Karpas-422 (cell line): ENCODE measurements at regions not wholly inside any gene's neighbourhood (a gene's known extent, or its start where the extent isn't known, plus 50 kb on each side); places are given as distances from the start of the nearest gene placed in this dataset.
"Not testable (repeated sequence)": the region's sequence is repeated elsewhere in the genome, so short reads cannot be mapped to it uniquely, and the experiment has no call there.

Source experiments
- DNase-seq: peaks from one replicate; pipeline ENCODE4 v3.0.0-alpha.2; 2015
- H2AFZ ChIP-seq: fragments of 200-600 bp; sonication (generic); 2 replicates; pipeline ENCODE4 v1.6.1; 2014; ENCODE audit warnings: antibody characterized with exemption, low read length, mixed read lengths
- H3K27ac ChIP-seq: fragments of 200-600 bp; sonication (generic); 2 replicates; pipeline ENCODE4 v1.5.1; 2014; ENCODE audit warnings: mild to moderate bottlenecking, low read length, moderate library complexity
- H3K27me3 ChIP-seq: fragments of 200-600 bp; sonication (generic); 2 replicates; pipeline ENCODE4 v1.6.1; 2014; ENCODE audit warnings: low read length, mixed read lengths
- H3K36me3 ChIP-seq: fragments of 200-600 bp; sonication (generic); 2 replicates; pipeline ENCODE4 v1.6.1; 2014; ENCODE audit warnings: low read length, mixed read lengths; ENCODE audit not compliant: insufficient read depth
- H3K4me1 ChIP-seq: fragments of 200-600 bp; sonication (generic); 2 replicates; pipeline ENCODE4 v1.6.1; 2014; ENCODE audit warnings: mild to moderate bottlenecking, low read length, mixed read lengths
- H3K4me2 ChIP-seq: fragments of 200-600 bp; sonication (generic); 2 replicates; pipeline ENCODE4 v1.6.1; 2014; ENCODE audit warnings: low read length, low read depth, mild to moderate bottlenecking; ENCODE audit not compliant: poor library complexity, severe bottlenecking
- H3K4me3 ChIP-seq: fragments of 200-600 bp; sonication (generic); 2 replicates; pipeline ENCODE4 v1.5.1; 2014; ENCODE audit warnings: mild to moderate bottlenecking, antibody characterized with exemption, low read length, mixed read lengths
- H3K79me2 ChIP-seq: fragments of 200-600 bp; sonication (generic); 2 replicates; pipeline ENCODE4 v1.6.1; 2014; ENCODE audit warnings: mild to moderate bottlenecking, low read length, mixed read lengths
- H3K9ac ChIP-seq: fragments of 200-600 bp; sonication (generic); 2 replicates; pipeline ENCODE4 v1.6.0; 2014; ENCODE audit warnings: low read length
- H3K9me2 ChIP-seq: fragments of 200-600 bp; sonication (generic), shearing (Covaris generic); replicated peaks from 2 replicates; pipeline ENCODE4 v1.6.0; 2014; ENCODE audit warnings: mild to moderate bottlenecking, low read length, moderate library complexity; ENCODE audit not compliant: insufficient read depth
- H3K9me3 ChIP-seq: fragments of 300-700, 200-600 bp; sonication (generic); 2 replicates; pipeline ENCODE4 v1.6.1; 2014; ENCODE audit warnings: low read length, mixed read lengths
- H4K20me1 ChIP-seq: fragments of 200-600 bp; sonication (generic); 2 replicates; pipeline ENCODE4 v1.6.1; 2014; ENCODE audit warnings: mild to moderate bottlenecking, antibody characterized with exemption, low read length, low read depth; ENCODE audit not compliant: insufficient read depth

GRCh38 chr3:162987085-162987794, 1490.6 kb downstream of the OTOL1 start:
- not testable (repeated sequence) for H3K27me3 ChIP-seq

GRCh38 chr3:162992741-162993140, 1496.1 kb downstream of the OTOL1 start:
- Histone ChIP-seq H3K79me2 (no peaks in the 10 kb centered on the region), H3K9me2 (no peaks in the 10 kb centered on the region), H3K4me2 (no peak overlapping the region), H2AFZ (no peak overlapping the region), H3K36me3 (no peaks in the 10 kb centered on the region), H3K27me3 (no peaks in the 10 kb centered on the region), H4K20me1 (no peaks in the 10 kb centered on the region), H3K4me1 (no peaks in the 10 kb centered on the region), H3K27ac (no peak overlapping the region), H3K9me3 (peaks cover 9% of the 10 kb centered on the region), H3K4me3 (no peak overlapping the region), H3K9ac (no peak overlapping the region)
- no peak for DNase-seq

More at GRCh38 chr3:162987085-162987794, 1490.6 kb downstream of the OTOL1 start:
- H3K4me3 ChIP-seq, H3K36me3 ChIP-seq, H3K4me1 ChIP-seq, H3K4me2 ChIP-seq, H3K9me2 ChIP-seq, DNase-seq, H3K79me2 ChIP-seq, H2AFZ ChIP-seq, H3K9ac ChIP-seq, H4K20me1 ChIP-seq, H3K27ac ChIP-seq: not testable (repeated sequence)
- peaks cover 12% of the 10 kb centered on the region; the same call in 1 of the 2 replicates for H3K9me3 ChIP-seq

- H3K9me2 ChIP-seq: no peaks in the 10 kb centered on the region
- H3K27me3 ChIP-seq: no peaks in the 10 kb centered on the region
- DNase-seq: no peak
- H3K9me3 ChIP-seq: peaks cover 13% of the 10 kb centered on the region
- H2AFZ ChIP-seq: no peak overlapping the region
- H3K9ac ChIP-seq: no peak overlapping the region
- no peaks in the 10 kb centered on the region for H3K4me1 ChIP-seq
- H3K27ac ChIP-seq: no peak overlapping the region
- H3K79me2 ChIP-seq: no peaks in the 10 kb centered on the region
- H3K4me3 ChIP-seq: no peak overlapping the region
- H4K20me1 ChIP-seq: no peaks in the 10 kb centered on the region
- no peaks in the 10 kb centered on the region for H3K36me3 ChIP-seq
- no peak overlapping the region for H3K4me2 ChIP-seq
Observed at GRCh38 chr3:162994165-162994564, 1497.6 kb downstream of the OTOL1 start.

GRCh38 chr3:162996368-162996767, 1499.8 kb downstream of the OTOL1 start:
- Histone ChIP-seq H3K4me2 (no peak overlapping the region), H3K4me3 (no peak overlapping the region), H3K9me3 (peaks cover 14% of the 10 kb centered on the region), H3K9ac (no peak overlapping the region), H3K36me3 (no peaks in the 10 kb centered on the region), H3K27ac (no peak overlapping the region), H3K79me2 (no peaks in the 10 kb centered on the region), H3K4me1 (no peaks in the 10 kb centered on the region), H3K27me3 (no peaks in the 10 kb centered on the region), H4K20me1 (no peaks in the 10 kb centered on the region), H3K9me2 (no peaks in the 10 kb centered on the region), H2AFZ (no peak overlapping the region)
- DNase-seq: no peak

- Histone ChIP-seq H3K4me1 (no peaks in the 10 kb centered on the region), H3K9me2 (no peaks in the 10 kb centered on the region), H3K79me2 (no peaks in the 10 kb centered on the region), H3K4me3 (no peak overlapping the region), H4K20me1 (no peaks in the 10 kb centered on the region), H3K27ac (no peak overlapping the region), H3K9me3 (peaks cover 26% of the 10 kb centered on the region), H3K4me2 (no peak overlapping the region), H3K9ac (no peak overlapping the region), H3K27me3 (no peaks in the 10 kb centered on the region), H2AFZ (no peak overlapping the region), H3K36me3 (no peaks in the 10 kb centered on the region)
- no peak for DNase-seq
Observed at GRCh38 chr3:162998205-162998604, 1501.6 kb downstream of the OTOL1 start.

- peaks cover 28% of the 10 kb centered on the region for H3K9me3 ChIP-seq
- H2AFZ ChIP-seq: no peak overlapping the region
- H3K9me2 ChIP-seq: no peaks in the 10 kb centered on the region
- no peaks in the 10 kb centered on the region for H3K79me2 ChIP-seq
- no peaks in the 10 kb centered on the region for H3K4me1 ChIP-seq
- no peaks in the 10 kb centered on the region for H3K36me3 ChIP-seq
- no peak overlapping the region for H3K4me3 ChIP-seq
- H4K20me1 ChIP-seq: no peaks in the 10 kb centered on the region
- no peak overlapping the region for H3K27ac ChIP-seq
- no peaks in the 10 kb centered on the region for H3K27me3 ChIP-seq
- no peak for DNase-seq
- H3K4me2 ChIP-seq: no peak overlapping the region
- no peak overlapping the region for H3K9ac ChIP-seq
Observed at GRCh38 chr3:163011596-163011995, 1515.0 kb downstream of the OTOL1 start.

- Histone ChIP-seq H3K4me3 (no peak overlapping the region), H3K27me3 (no peaks in the 10 kb centered on the region), H3K4me1 (no peaks in the 10 kb centered on the region), H3K9ac (no peak overlapping the region), H3K9me3 (peaks cover 26% of the 10 kb centered on the region), H3K4me2 (no peak overlapping the region), H4K20me1 (no peaks in the 10 kb centered on the region), H3K36me3 (no peaks in the 10 kb centered on the region), H3K27ac (no peak overlapping the region), H3K9me2 (no peaks in the 10 kb centered on the region), H3K79me2 (no peaks in the 10 kb centered on the region), H2AFZ (no peak overlapping the region)
- DNase-seq: no peak
Observed at GRCh38 chr3:163016251-163016650, 1519.6 kb downstream of the OTOL1 start.

- H3K36me3 ChIP-seq: no peaks in the 10 kb centered on the region
- H4K20me1 ChIP-seq: no peaks in the 10 kb centered on the region
- H3K27me3 ChIP-seq: no peaks in the 10 kb centered on the region
- H3K4me1 ChIP-seq: no peaks in the 10 kb centered on the region
- H3K9me2 ChIP-seq: no peaks in the 10 kb centered on the region
- no peak for DNase-seq
- no peak overlapping the region for H3K4me2 ChIP-seq
- H3K4me3 ChIP-seq: no peak overlapping the region
- no peaks in the 10 kb centered on the region for H3K79me2 ChIP-seq
- no peak overlapping the region for H3K9ac ChIP-seq
- H3K9me3 ChIP-seq: peaks cover 26% of the 10 kb centered on the region
- H2AFZ ChIP-seq: no peak overlapping the region
- no peak overlapping the region for H3K27ac ChIP-seq
Observed at GRCh38 chr3:163018067-163018466, 1521.5 kb downstream of the OTOL1 start.
